Astrocyte (in vitro differentiated cells and primary cell): ENCODE measurements at regions not wholly inside any gene's neighbourhood (a gene's known extent, or its start where the extent isn't known, plus 50 kb on each side); places are given as distances from the start of the nearest gene placed in this dataset.
A peak's percentile ranks its signal among the peaks of the same experiment; 100 is the strongest.

Experiments used
- DNase-seq: peaks from one replicate; pipeline ENCODE4 v3.0.0-alpha.2; 2010; ENCODE audit warnings: low read depth
- FAIRE-seq: peaks from 2 replicates; lab custom pipeline; 2011; peaks lifted over from hg19 to GRCh38; lab: Jason Lieb, UNC
- H2AFZ ChIP-seq: 2 replicates; pipeline ENCODE4 v1.6.0; 2012; ENCODE audit warnings: low read depth, low read length, inconsistent platforms
- H3K27ac ChIP-seq: 2 replicates; pipeline ENCODE4 v1.5.1; 2011; ENCODE audit warnings: low read depth, low read length, inconsistent platforms
- H3K27me3 ChIP-seq: 2 replicates; pipeline ENCODE4 v1.6.0; 2011; ENCODE audit warnings: low read length, inconsistent platforms; ENCODE audit not compliant: insufficient read depth
- H3K36me3 ChIP-seq: 2 replicates; pipeline ENCODE4 v1.5.1; 2011; ENCODE audit warnings: low read length, inconsistent platforms; ENCODE audit not compliant: insufficient read depth
- H3K4me1 ChIP-seq: 2 replicates; pipeline ENCODE4 v1.5.1; 2011; ENCODE audit warnings: low read length, inconsistent platforms; ENCODE audit not compliant: insufficient read depth
- H3K4me2 ChIP-seq: 2 replicates; pipeline ENCODE4 v1.6.0; 2012; ENCODE audit warnings: low read length, inconsistent platforms
- H3K4me3 ChIP-seq: 2 replicates; pipeline ENCODE4 v1.5.1; 2011; ENCODE audit warnings: low read depth, mild to moderate bottlenecking, low read length, inconsistent platforms; ENCODE audit not compliant: insufficient read depth
- H3K79me2 ChIP-seq: 2 replicates; pipeline ENCODE4 v1.6.0; 2012; ENCODE audit warnings: mild to moderate bottlenecking, low read length, inconsistent platforms; ENCODE audit not compliant: insufficient read depth
- H3K9ac ChIP-seq: 2 replicates; pipeline ENCODE4 v1.6.0; 2012; ENCODE audit warnings: mild to moderate bottlenecking, low read length, inconsistent platforms
- H3K9me3 ChIP-seq: 2 replicates; pipeline ENCODE4 v1.5.1; 2012; ENCODE audit warnings: low read depth, mild to moderate bottlenecking, low read length, inconsistent platforms; ENCODE audit not compliant: insufficient read depth
- H4K20me1 ChIP-seq: 2 replicates; pipeline ENCODE4 v1.6.0; 2012; ENCODE audit warnings: low read length, inconsistent platforms; ENCODE audit not compliant: insufficient read depth
- H3K27ac Mint-ChIP-seq: one replicate; pipeline ENCODE4 v1.8.0; 2021; ENCODE audit warnings: mild to moderate bottlenecking, mixed read lengths; ENCODE audit not compliant: unreplicated experiment
- H3K27me3 Mint-ChIP-seq: one replicate; pipeline ENCODE4 v1.8.0; 2021; ENCODE audit warnings: low read depth, mixed read lengths; ENCODE audit not compliant: unreplicated experiment
- H3K36me3 Mint-ChIP-seq: one replicate; pipeline ENCODE4 v1.8.0; 2021; ENCODE audit warnings: low read depth, mixed read lengths; ENCODE audit not compliant: unreplicated experiment
- H3K4me1 Mint-ChIP-seq: one replicate; pipeline ENCODE4 v1.8.0; 2021; ENCODE audit warnings: low read depth, mixed read lengths; ENCODE audit not compliant: unreplicated experiment
- H3K4me3 Mint-ChIP-seq: one replicate; pipeline ENCODE4 v1.8.0; 2021; ENCODE audit warnings: mild to moderate bottlenecking, moderate library complexity, mixed read lengths; ENCODE audit not compliant: unreplicated experiment
- H3K9me3 Mint-ChIP-seq: one replicate; pipeline ENCODE4 v1.8.0; 2021; ENCODE audit warnings: mild to moderate bottlenecking, mixed read lengths; ENCODE audit not compliant: unreplicated experiment
- EZH2 ChIP-seq: IDR thresholded peaks from 2 replicates; pipeline ENCODE4 v1.6.1; 2012; ENCODE audit warnings: mild to moderate bottlenecking, low read length, inconsistent platforms; ENCODE audit not compliant: insufficient read depth
- TF ChIP-seq, protein P1 (sequence below): IDR thresholded peaks from 2 replicates; pipeline ENCODE4 v1.5.1; 2011; ENCODE audit warnings: low read depth, mild to moderate bottlenecking, inconsistent platforms, low read length, moderate library complexity; ENCODE audit not compliant: insufficient read depth

DNA sequence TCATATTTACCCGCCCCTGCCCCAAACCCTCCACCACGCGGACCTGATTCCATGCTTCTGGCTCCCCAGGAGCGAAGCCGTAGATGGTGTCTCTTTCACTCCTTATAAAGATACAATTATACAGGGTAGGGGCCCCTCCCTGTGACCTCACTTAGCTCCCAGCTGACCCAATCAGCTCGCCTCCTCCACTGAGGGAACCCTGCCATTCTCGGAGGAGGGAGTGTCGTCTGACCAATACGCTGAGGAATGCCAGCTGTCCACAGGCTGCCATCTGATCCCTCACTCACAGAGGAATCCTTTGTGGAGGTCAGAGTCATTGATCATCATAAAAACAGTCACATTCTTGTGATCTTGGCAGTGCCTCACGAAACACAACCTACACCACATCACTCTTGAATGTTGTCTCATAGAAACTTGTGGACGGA, 67.5 kb upstream of the INSIG1 start:
- Mint-ChIP-seq H3K27me3 (peaks cover 25% of the 10 kb centered on the region), H3K27ac (peak overlapping the region; percentile 91), H3K4me1 (peaks cover 39% of the 10 kb centered on the region), H3K36me3 (peaks cover 10% of the 10 kb centered on the region), H3K9me3 (peaks cover 9% of the 10 kb centered on the region), H3K4me3 (peak overlapping the region; percentile 34)
- Histone ChIP-seq H3K27ac (peak overlapping the region; percentile 76), H3K27me3 (no peaks in the 10 kb centered on the region), H2AFZ (no peak overlapping the region), H3K9me3 (no peaks in the 10 kb centered on the region), H3K9ac (peak overlapping the region; percentile 45), H3K4me1 (peaks cover 31% of the 10 kb centered on the region), H3K4me2 (peak overlapping the region; percentile 38), H3K79me2 (no peaks in the 10 kb centered on the region), H3K36me3 (no peaks in the 10 kb centered on the region), H4K20me1 (no peaks in the 10 kb centered on the region), H3K4me3 (no peak overlapping the region)
- peak; percentile 100 for DNase-seq
- peak; percentile 100 for FAIRE-seq
- no peak for TF ChIP-seq EZH2
- TF ChIP-seq, protein P1, sequence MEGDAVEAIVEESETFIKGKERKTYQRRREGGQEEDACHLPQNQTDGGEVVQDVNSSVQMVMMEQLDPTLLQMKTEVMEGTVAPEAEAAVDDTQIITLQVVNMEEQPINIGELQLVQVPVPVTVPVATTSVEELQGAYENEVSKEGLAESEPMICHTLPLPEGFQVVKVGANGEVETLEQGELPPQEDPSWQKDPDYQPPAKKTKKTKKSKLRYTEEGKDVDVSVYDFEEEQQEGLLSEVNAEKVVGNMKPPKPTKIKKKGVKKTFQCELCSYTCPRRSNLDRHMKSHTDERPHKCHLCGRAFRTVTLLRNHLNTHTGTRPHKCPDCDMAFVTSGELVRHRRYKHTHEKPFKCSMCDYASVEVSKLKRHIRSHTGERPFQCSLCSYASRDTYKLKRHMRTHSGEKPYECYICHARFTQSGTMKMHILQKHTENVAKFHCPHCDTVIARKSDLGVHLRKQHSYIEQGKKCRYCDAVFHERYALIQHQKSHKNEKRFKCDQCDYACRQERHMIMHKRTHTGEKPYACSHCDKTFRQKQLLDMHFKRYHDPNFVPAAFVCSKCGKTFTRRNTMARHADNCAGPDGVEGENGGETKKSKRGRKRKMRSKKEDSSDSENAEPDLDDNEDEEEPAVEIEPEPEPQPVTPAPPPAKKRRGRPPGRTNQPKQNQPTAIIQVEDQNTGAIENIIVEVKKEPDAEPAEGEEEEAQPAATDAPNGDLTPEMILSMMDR = no peak

DNA sequence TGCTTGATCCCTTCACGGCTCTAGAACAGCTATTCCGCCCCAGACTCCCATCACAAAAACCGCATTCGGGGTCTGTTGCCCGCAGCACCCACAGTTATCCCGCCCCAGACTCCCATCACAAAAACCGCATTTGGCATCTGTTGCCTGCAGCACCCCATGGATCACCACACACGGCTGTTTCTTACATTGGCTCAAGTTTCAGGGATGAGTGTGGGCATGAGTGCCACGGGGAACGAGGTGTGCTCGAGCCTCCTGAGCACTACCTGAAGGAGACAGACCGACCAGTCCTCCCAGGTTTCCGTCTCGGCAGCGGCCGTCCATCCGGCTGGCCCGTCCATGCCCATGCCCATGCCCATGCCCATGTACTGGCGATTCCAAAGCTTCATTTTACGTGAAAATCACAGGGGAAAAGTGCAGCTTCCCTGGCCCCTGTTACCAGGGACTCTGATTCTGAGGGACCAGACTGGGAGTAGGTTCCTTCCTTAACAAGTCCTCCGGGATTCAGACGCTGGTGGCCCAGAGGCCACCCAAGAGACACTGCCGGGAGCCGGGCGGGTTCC, 66.4 kb upstream of the INSIG1 start:
- Histone ChIP-seq H3K36me3 (no peaks in the 10 kb centered on the region), H3K27me3 (no peaks in the 10 kb centered on the region), H3K4me3 (no peak overlapping the region), H3K27ac (peak overlapping the region; percentile 62), H3K4me1 (peaks cover 31% of the 10 kb centered on the region), H3K79me2 (no peaks in the 10 kb centered on the region), H3K4me2 (no peak overlapping the region), H4K20me1 (no peaks in the 10 kb centered on the region), H2AFZ (no peak overlapping the region), H3K9me3 (no peaks in the 10 kb centered on the region), H3K9ac (no peak overlapping the region)
- Mint-ChIP-seq H3K27ac (peak overlapping the region; percentile 91), H3K4me1 (peaks cover 39% of the 10 kb centered on the region), H3K27me3 (peaks cover 20% of the 10 kb centered on the region), H3K36me3 (peaks cover 8% of the 10 kb centered on the region), H3K9me3 (peaks cover 9% of the 10 kb centered on the region), H3K4me3 (no peak overlapping the region)
- FAIRE-seq (no peak), DNase-seq (no peak)
- TF ChIP-seq EZH2 = no peak

GRCh38 chr7:155231941-155232340, 65.7 kb upstream of the INSIG1 start:
- Histone ChIP-seq H3K9ac (no peak overlapping the region), H3K4me1 (peaks cover 31% of the 10 kb centered on the region), H3K4me2 (no peak overlapping the region), H4K20me1 (no peaks in the 10 kb centered on the region), H2AFZ (no peak overlapping the region), H3K36me3 (no peaks in the 10 kb centered on the region), H3K4me3 (no peak overlapping the region), H3K9me3 (no peaks in the 10 kb centered on the region), H3K27ac (no peak overlapping the region), H3K27me3 (no peaks in the 10 kb centered on the region), H3K79me2 (no peaks in the 10 kb centered on the region)
- Mint-ChIP-seq H3K4me1 (peaks cover 36% of the 10 kb centered on the region), H3K36me3 (peaks cover 8% of the 10 kb centered on the region), H3K4me3 (no peak overlapping the region), H3K27ac (peak overlapping the region; percentile 7), H3K9me3 (peaks cover 10% of the 10 kb centered on the region), H3K27me3 (peaks cover 24% of the 10 kb centered on the region)
- FAIRE-seq (no peak), DNase-seq (no peak)
- TF ChIP-seq, protein P1 = no peak
